ENCODE measurements at regions not wholly inside any gene's neighbourhood (a gene's known extent, or its start where the extent isn't known, plus 50 kb on each side); places are given as distances from the start of the nearest gene placed in this dataset.

GRCh38 chr11:106241601-106242257, 164.3 kb downstream of the AASDHPPT start:
- Histone ChIP-seq H3K4me2 (ENCODE audit: insufficient read depth, insufficient read length, low read length) (no peak overlapping the region), H4K5ac (ENCODE audit: insufficient read length, low read depth, low read length) (no peak overlapping the region), H2BK15ac (ENCODE audit: low read depth, low read length) (no peak overlapping the region), H3T11ph (ENCODE audit: low read length) (no peak overlapping the region), H3K4ac (ENCODE audit: low read depth, low read length) (no peak overlapping the region), H3K23ac (ENCODE audit: insufficient read length, low read depth, low read length) (no peak overlapping the region), H3K79me1 (ENCODE audit: insufficient read depth, low read depth, low read length, poor library complexity, severe bottlenecking) (no peaks in the 10 kb centered on the region), H3K4me1 (ENCODE audit: insufficient read depth, low read length) (no peaks in the 10 kb centered on the region), H3K23me2 (ENCODE audit: insufficient read length, low read depth, low read length, poor library complexity, severe bottlenecking) (no peaks in the 10 kb centered on the region), H3K27me3 (ENCODE audit: insufficient read depth, low read length) (no peaks in the 10 kb centered on the region), H2AK5ac (ENCODE audit: insufficient read length, low read length) (no peak overlapping the region), H4K8ac (replicated peaks; ENCODE audit: insufficient read length, low read depth, low read length) (no peak overlapping the region), H3K79me2 (ENCODE audit: insufficient read depth, low read length) (no peaks in the 10 kb centered on the region), H3K9me3 (ENCODE audit: control insufficient read depth, low read depth, low read length) (peaks cover 7% of the 10 kb centered on the region), H4K91ac (ENCODE audit: insufficient read length, low read depth, low read length) (no peak overlapping the region), H3K9ac (ENCODE audit: extremely low read depth, insufficient read length, low read length) (no peak overlapping the region), H2BK12ac (ENCODE audit: insufficient read length, low read depth, low read length) (no peak overlapping the region), H3K27ac (ENCODE audit: insufficient read length, low read depth, low read length) (no peak overlapping the region), H3K56ac (ENCODE audit: insufficient read length, low read depth, low read length) (no peak overlapping the region), H2AFZ (ENCODE audit: low read length) (no peak overlapping the region), H3K14ac (ENCODE audit: insufficient read depth, low read length) (no peak overlapping the region), H2BK5ac (ENCODE audit: insufficient read length, low read length) (no peak overlapping the region), H3K18ac (ENCODE audit: insufficient read length, low read depth, low read length) (no peak overlapping the region), H2BK120ac (ENCODE audit: low read depth, low read length, poor library complexity, severe bottlenecking) (no peak overlapping the region), H4K20me1 (ENCODE audit: control insufficient read depth, insufficient read depth, insufficient read length) (no peaks in the 10 kb centered on the region), H2BK20ac (ENCODE audit: low read depth, low read length, poor library complexity, severe bottlenecking) (no peak overlapping the region)
- TF ChIP-seq CTCF (conservative IDR thresholded peaks at IDR 0.05): no peak
- Mint-ChIP-seq H3K27ac (no peak overlapping the region), H3K36me3 (ENCODE audit: insufficient read depth in 1 of 3, low read depth in 3 of 3) (peaks cover 6 to 16% (median 12%) of the 10 kb centered on the region in 3 experiments), H3K27me3 (ENCODE audit: low read depth) (no peaks in the 10 kb centered on the region), H3K9me3 (peaks cover 17 to 18% of the 10 kb centered on the region in 2 experiments), H3K4me3 (no peak overlapping the region), H3K4me1 (no peaks in the 10 kb centered on the region)
- no CpG with 5 or more reads among the region's 6 CpGs for WGBS (ENCODE audit: extremely low coverage, insufficient read length, low lambda C conversion rate)
- no peak for DNase-seq

Measured in H9 (cell line).